Right hindlimb (tissue), 1 donor: ENCODE measurements at regions not wholly inside any gene's neighbourhood (a gene's known extent, or its start where the extent isn't known, plus 50 kb on each side); places are given as distances from the start of the nearest gene placed in this dataset.
A peak's percentile ranks its signal among the peaks of the same experiment; 100 is the strongest.

Experiments used
- DNase-seq: peaks from one replicate; pipeline ENCODE4 v3.0.0-alpha.2; 2018

DNA sequence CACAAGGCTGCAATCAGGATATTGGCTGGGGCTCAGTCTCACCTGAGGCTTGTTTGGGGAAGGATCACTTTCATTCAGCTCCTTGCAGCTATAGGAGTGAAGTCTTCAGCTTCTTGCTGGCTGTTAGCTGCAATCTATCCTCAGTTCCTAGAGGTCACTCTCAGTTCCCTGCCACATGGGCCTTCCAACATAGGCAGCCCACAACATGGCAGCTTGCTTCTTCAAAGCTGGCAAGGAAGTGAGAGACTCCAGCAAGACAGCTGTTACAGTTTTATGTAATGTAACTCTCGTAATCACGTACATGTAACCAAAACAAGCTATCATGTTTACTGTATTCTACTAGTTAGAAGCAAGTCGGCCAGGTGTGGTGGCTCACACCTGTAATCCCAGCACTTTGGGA lies 226.9 kb downstream of the CDC5L start:
- no peak for DNase-seq

DNA sequence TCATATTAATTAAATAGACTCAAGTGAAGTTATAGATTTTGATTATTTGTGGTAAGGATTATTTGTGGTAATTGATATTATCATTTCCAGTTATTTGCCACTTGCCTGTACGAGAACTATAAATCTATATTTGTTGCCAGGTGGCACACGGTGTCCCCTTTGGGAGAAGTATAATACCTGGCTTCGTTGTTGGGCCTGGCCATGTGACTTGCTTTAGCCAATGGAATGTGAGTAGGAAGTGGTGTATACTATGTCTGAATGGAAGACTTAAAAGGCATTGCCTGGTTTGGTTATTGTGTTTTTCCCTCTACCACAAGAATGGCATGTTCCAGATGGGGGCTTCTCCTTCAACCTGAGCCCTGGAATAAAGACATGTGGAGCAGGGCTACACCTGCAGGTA lies 228.1 kb downstream of the CDC5L start:
- DNase-seq, result no peak

DNA sequence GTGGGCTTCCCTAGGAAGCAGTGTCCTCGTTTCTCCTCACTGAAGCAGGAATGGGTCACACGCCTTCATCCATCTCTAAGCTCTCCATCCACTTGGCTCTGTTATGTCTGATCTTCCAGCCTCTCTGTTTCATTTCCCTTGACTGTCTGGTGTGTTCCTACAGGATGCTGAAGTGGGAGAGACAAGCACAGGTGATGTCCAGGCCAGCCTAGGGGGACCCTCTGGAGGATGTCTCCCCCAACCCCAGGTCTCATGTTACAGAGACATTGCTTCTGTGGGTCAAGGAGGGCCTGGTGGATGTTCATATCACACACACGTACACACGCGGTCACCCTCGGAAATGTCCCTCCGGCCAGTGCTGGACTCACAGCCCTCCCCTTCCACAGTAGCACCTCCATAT lies 229.9 kb downstream of the CDC5L start:
- DNase-seq, result no peak

DNA sequence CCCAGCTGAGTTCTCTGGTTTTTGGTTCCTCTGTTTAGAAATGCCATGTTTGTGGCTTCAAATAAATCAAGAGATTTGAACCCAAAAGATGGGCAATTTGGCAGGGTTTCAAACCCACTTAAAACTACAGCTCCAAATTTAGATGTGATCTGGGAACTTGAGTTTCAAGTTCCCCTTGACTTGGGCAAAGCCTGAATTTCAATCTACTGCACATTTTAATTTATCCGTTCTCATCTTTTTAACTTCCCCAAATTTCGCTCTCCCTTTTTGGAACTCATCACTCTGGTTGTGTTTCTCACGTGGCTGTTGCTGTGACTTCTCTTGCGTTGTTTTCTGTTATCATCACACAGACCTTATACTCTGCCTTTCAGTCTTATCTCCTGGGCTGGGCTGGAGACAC lies 230.9 kb downstream of the CDC5L start:
- DNase-seq, result no peak

DNA sequence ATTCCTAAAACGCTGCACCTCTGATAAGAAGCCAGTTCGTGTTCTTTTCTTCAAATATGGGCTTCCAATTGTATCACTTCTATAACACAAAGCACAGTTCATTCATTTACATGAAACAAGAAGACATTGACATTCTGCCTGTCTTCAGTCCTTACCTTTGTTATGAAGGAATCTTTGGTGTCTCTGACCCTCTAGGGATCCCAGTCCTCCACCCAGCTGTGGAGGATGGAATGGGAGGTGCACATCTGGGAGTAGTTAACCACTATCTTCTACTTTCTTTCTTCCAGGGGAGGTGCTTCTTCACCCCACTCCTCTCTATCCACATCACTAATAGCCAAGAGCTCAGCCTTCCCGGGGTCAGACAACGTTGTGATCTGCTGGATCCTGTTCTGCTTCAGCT lies 233.4 kb downstream of the CDC5L start:
- no peak for DNase-seq

DNA sequence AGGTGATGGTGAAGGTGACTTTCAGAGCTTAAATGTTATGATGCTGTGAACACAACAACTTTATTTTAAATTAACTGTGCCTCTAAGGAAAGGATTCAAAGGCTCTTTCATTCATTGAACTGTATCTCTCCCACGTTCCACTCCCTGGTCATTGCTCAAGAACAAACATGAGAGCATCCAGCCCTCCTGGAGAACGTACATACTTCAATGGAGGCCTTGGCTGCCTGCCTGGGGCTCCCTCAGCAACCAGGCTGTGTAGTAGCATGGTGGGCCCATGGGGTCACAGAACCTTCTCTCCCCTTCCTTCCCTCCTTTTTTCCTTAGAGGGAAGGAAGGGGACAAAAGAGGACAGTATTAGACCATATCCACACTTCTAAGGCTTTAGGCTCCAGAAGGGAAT lies 234.3 kb downstream of the CDC5L start:
- DNase-seq, result no peak

DNA sequence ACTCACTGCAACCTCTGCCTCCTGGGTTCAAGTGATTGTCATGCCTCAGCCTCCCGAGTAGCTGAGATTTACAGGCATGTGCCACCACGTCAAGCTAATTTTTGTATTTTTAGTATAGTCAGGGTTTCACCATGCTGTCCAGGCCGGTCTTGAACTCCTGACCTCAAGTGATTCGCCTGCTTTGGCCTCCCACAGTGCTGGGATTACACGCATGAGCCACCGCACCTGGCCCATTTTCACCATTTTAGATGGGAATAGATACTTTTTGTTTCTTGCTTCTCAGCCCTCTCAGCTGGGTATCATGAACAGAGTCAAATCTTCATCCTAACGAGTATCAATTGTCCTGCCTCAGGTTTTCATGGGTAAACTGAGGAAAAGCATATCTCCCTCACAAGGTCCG lies 235.0 kb downstream of the CDC5L start:
- DNase-seq, result no peak

DNA sequence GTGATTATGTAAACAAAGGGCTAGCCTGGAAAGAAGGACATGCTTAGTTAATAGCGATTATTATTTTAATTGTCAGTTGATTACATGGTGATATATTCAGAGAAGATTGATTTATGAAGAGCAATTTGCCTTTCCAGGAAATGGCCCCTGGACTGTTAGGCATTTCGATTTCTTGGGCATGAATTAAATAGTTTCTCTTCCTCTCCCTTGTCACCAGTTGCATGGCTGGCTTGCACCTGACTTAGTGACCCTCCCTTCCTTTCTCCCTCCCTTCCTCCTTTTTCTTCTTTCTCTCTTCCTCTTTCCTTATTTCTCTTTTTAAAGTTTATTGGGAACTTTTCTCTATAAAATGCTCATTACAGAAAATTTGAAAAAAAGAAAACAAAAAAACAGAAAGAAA lies 235.4 kb downstream of the CDC5L start:
- no peak for DNase-seq

DNA sequence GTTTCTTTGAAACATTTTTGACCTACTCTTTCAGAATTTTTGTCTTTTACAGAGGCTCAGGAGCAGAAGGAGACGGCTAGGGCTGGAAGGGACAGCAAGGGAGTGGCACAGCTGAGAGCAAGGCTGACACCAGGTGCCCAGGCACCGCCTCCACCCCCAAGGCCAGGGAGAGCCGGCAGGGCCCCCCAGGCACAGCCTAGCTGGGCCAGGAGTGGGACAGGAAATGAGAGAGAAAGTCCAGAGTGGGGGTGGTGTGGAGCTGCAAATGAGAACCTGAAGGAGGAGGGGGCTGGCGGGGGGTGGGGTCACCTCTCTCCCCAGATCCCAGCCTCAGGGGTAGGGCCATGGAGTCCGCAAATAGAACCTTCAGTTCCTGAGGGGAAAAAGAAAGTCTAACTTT lies 236.7 kb downstream of the CDC5L start:
- no peak for DNase-seq

DNA sequence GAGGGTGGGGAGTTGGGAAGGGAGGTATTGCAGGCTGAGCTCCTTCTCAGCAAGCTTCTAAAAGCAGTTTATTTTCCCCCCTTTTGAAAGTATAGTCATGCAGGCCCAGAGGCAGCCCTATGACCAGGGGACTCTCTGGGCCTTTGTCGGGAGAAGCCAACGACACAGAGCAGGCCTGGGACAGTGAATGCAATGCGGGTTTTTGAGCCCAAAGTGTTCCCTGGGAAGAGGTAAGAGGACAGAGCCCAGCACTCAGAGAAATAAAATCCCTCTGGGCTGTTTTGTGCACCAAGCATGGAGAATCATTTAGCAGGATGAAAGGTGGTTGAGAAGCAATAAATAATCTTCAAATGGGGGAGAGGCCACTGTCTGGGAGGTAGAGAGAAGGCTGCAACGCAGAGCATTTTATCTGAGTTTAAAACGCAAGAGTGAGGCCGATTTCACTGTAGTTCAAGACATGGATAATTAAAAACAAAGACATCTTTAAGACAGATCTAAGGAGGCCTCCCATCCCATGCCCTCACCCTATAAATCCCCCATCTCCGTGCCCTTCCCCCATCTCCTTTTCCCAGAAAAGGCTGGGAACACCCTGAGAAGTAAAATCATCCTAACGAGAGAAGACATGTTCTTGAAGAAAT lies 237.5 kb downstream of the CDC5L start:
- no peak for DNase-seq

DNA sequence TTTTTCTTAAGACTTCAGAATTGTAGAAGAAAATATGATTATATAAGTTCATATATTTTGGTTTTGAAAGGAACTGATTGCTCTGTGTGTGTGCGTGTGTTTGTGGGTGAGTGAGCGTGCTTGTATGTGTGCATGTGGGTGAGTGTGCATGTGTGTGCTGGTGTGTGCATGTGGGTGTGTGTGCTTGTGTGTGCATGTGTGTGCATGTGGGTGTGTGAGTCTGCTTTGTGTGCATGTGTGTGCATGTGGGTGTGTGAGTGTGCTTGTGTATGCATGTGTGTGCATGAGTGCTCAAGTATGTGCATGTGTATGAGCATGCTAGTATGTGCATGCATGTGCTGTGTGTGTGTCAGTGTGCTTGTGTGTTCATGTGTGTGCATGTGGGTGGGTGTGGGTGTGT lies 238.5 kb downstream of the CDC5L start:
- no peak for DNase-seq

DNA sequence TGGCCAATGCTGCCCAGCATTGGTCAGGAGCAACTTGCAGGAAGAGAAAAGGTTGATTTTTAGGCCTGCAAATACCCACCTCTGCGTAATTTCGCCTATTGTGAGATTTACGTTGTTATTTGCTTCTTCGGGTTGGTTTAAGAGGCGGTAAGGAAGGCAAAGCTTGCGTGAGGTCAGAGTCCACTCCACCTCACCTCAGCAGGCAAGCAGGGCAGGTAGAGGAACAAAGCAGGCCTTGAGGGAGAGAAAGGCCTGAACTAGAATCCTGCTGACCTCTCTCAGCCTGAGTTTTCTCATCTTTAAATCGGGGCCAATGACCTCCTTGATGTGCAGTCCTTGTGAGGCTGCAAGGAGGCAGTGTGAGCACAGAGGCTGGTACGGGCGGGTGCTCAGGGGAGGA lies 239.1 kb downstream of the CDC5L start:
- no peak for DNase-seq

DNA sequence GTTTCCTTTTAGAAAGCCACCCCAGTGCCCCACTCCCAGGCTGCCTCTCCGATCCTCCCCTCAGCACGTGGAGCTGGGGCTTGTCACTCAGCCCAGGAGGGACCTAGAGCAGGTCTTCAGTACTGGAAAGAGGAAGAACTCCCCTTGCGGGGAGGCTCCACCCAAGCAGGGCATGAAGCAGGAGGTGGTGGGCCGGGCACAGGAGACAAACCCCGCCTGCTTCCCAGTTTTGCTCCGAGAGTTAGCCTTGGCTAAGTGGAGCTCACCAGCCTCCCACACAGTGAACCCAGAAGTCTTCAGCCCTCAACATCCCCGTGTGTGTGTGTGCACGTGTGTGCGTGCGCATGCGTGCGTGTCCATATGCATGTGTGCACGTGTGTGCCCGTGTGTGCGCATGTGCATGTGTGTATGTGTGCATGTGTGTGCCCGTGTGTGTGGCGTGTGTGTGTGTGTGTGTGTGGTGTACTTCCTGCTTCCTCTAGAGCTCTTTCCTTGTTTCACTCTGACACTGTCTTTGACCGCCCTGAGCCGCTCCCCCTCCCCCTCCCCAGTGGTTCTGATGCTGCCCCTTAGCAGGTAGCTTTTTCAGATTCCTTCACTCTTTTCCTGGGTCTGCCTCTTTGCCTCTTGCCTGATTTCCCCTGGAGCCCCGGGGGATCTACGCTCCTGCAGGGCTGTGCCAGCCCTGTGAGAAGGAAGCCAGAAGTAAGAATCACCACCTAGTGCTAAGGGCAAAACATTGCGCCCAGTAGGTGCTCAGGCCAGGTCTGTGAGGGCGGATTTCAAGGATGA lies 239.8 kb downstream of the CDC5L start:
- DNase-seq, result peak; percentile 34

DNA sequence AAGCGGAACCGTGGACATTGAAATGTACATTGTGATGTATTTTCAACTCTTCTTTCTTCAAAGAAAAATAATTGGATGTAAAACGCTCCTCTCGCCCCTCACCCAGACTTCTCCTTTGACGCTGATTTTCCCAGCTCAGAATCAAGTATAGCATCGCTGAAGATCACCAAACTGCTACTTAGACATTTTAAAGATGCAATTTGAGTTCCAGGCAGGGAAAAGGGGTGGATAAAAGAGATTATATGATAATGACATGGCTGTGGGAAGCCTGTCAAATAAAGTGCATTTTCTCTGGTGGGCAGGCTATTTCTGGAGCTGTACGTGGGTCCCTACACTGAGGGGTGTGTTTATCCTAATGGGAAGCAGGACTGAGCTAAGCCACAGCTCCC lies 240.4 kb downstream of the CDC5L start:
- DNase-seq, result no peak

DNA sequence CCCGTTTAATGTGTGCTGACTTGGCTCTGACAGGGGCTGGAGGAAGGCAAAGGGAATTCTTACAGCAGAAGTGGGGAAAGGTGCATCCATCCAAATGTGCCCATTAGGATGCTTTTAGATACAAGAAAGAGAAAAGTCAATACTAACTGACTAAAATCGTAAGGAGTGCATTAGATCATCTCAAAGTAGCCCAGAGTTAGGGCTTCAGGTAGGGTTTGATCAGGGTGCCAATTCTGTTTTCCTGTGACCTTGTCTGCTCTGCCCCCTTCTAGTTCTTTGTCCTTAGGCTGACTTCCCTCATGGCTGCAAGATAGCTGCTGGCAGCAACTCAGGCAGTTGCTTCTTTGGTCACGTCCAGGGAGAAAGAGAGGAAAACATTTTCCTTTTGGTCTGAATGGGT lies 240.8 kb downstream of the CDC5L start:
- DNase-seq, result no peak

DNA sequence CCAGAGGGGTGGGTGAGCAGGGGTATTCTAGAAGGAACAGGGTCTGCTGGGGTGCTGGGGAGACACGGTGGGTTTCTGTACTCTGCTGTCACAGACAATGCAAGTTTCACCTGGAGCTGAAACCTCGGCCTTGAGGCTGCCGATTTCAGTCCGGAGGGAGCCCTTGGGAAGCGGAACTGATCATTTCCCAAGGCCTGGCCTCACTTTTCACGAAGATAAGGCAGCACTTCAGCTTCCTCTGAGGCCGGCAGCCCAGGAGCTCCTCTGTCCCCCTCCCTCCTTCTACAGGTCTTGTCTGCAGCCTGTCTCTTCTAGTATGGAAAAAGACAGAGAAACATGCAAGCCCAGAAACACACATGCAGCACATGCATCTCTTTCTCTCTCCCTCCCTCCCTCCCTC lies 242.1 kb downstream of the CDC5L start:
- no peak for DNase-seq

DNA sequence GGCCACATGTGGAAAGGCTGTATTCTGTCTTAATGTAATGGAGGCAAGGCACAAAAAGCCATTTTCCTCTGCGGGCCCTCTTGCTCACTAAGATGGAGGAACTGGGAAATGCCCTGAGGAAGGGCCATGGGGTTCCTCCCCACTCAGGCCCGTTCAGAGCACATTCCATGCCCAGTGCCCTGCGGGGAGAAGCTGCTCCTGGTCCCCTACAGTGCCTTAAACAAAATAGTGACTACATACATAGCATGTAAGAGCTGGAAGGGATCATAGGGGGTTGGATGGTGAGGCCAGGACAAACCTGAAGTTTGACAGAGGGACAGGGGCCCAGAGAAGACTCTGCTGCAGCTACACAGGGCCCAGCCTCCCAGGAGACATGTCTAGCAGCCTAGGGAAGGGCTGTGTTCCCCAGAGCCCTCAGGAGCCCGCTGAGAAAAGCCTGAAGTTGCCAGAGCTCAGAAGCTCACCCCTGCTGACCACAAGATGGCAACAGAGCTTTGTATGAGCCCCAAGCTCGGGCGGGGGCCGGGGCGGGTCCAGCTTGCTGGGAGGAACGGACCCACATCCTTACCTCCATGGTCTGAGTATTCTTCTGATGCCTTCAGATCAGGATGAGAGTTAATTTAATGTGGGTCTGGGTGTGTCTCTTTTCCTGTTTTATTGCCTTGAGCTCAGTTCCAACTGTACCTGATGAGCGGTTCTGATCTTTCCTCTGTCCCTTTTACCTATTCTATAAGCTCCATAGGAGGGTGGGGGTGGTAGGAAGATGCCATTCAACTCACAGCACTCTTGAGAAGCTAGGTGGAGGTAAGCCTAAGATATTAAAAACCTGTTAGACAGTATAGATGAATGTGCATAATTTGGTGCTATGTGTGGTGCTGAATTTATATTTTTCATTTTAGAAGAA lies 242.9 kb downstream of the CDC5L start:
- peak; percentile 58 for DNase-seq

DNA sequence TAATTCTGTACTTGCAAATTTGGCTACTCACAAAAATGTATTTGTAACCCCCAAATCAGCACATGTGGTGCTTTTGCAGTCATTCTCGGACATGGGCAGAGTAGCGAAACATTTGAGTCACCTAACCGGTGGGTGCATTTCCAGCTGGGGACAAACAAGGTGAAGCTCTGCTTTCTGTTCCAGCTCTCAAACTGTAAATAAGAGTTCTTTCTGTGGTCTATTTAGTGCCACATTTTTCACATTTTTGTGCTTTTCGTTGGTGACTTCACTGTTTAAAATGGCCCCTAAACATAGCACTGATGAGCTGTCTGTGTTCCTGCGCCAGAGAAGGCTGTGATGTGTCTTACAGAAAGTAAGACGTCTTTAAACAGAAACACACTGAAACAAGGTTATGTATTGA lies 244.5 kb downstream of the CDC5L start:
- DNase-seq, result no peak

DNA sequence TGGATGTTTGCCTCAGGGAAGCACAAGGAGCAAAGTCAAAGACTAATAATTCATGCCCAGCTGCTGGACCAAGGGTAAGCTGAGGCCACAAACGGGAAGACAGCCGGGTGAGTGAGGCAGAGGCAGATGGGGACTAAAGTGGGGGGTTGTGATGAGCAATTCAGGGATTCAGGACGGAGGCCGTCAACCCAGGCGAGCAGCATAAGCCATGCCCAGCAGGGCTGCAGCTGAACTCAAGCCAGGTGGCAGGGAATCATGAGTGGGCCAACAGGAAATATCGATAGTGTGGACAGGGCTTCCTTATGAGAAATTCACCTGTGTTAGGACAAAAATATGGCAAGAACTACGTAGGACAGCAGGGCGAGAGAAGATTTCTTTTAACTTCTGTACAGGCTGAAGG lies 246.8 kb downstream of the CDC5L start:
- DNase-seq, result no peak

DNA sequence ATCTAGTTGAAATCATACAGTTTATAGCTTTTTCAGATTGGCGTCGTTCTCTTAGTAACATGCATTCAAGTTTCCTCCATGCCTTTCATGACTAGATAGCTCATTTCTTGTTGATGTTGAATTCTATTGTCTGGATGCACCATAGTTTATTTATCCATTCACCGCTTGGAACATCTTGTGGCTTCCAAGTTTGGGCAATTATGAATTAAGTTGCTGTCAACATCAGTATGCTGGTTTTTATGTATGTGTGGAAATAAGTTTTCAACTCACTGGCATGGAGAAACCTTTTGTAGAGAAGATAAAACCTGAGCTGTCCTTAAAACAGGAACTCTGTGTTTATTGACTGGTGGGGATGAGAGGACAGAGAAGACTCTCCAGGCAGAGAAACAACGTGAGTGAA lies 248.0 kb downstream of the CDC5L start:
- DNase-seq, result no peak

DNA sequence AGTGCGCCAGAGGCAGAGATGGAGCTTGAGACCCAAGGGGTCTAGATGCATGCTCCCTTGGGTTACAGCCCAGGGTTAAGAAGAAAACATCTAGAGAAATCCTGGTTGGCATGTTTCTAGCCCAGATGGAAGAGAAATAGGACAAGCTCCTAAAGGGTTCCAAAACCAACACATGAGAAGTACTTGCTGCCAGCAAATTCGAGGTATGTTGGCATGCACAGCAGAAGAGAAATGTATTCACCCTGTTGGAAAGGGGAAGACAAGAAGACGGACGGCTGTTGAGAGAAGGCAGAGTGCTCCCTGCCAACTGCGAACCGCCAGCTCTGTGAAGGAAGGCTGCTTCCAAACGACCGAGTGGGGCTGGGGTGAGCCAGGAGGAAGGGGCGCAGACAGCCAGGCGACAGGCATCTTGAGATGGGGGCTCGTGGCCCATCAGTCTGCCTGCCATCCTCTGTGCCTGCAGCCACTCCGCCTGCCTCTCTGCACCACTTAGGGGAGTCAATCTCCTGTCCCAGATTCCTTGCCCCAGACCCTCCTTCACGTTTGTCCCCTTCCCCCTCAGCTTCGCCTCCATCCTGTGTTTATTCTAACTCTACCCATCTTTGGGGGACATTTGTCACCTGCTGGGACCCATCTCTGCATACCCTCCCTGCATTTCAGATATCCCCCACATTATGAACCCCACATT lies 249.2 kb downstream of the CDC5L start:
- DNase-seq, result peak; percentile 73

DNA sequence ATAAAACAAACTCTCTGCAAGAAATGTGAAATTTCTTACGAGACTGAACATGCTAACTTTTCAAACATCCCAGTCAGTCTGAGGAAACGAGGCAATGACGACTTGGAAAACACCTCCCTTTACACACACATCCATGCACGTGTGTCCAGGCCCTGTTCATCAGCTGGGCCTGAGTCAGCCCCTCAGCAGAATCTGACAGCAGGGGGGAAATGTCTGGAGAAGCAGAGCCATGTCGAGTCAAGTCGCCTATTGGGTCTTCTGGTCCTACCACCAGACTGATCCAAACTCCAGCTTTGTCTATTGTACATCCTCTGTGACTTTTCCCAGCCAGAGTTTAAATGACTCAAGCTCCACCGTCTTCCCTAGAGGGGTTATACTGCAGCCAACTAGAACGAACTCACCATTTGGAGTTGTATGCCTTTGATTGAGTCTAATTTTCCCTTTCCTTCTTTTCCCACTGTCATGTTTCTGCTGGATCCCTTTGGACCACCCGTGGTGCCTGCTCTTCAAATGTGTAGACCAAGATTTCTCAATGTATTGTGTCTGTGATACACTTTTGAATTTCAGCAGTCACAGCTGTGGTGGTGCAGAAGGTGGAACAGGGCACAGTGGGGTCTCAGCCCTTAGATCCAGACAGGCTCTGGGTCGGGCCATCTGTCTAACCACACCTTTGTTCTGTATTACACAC lies 254.0 kb downstream of the CDC5L start:
- DNase-seq, result peak; percentile 36

DNA sequence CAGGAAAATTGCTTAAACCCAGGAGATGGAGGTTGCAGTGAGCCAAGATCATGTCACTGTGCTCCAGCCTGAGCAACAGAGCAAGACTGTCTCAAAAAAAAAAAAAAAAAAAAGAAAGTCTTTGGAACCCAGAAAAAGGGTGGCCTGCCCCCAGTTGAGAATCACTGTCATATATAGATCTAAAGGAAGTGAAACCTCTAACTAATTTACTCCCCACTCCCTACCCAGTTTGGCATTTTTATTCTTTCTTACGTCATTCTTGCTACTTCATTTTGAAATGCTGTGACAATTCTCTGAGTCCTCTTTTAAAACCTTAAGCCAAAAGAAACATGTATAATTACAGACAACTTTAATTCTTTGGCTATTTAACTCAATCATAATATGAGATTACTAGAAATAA lies 254.8 kb downstream of the CDC5L start:
- no peak for DNase-seq
